B cell (primary cell): ENCODE measurements at regions not wholly inside any gene's neighbourhood (a gene's known extent, or its start where the extent isn't known, plus 50 kb on each side); places are given as distances from the start of the nearest gene placed in this dataset.

Source experiments
- ATAC-seq: fragments of 200-7000 bp; cut with Tn5 transposase; one replicate; pipeline ENCODE4 v1.10.0; 2021; ENCODE audit warnings: low read depth, mild to moderate bottlenecking, moderate number of reproducible peaks, moderate library complexity
- CTCF ChIA-PET: fragments of 350-600 bp; sonication (Branson Sonifier 250); formaldehyde crosslinking; loops from one replicate; lab custom pipeline; 2021; ENCODE audit warnings: antibody characterized with exemption, inconsistent platforms; lab: Charles Lee
- POLR2A ChIA-PET: fragments of 350-600 bp; sonication (Branson Sonifier 250); formaldehyde crosslinking; loops from one replicate; lab custom pipeline; 2021; ENCODE audit warnings: antibody characterized with exemption; lab: Charles Lee
- DNase-seq: peaks from one replicate; pipeline ENCODE4 v3.0.0; 2013
- H2AFZ ChIP-seq: 2 replicates; pipeline ENCODE4 v1.6.1; 2012; ENCODE audit warnings: mild to moderate bottlenecking, low read depth, low read length; ENCODE audit not compliant: insufficient read depth, poor library complexity, severe bottlenecking
- H3K27ac ChIP-seq, 2 donors: 1 replicate in 1 of 2; 2 replicates in 1 of 2; pipeline ENCODE4 v1.5.1; 2012 to 2013; ENCODE audit warnings: low read length in 2 of 2, mild to moderate bottlenecking in 2 of 2, moderate library complexity in 1 of 2
- H3K27me3 ChIP-seq, 4 experiments: fragments of 200-600 bp in 1 of 4; sonication (generic) in 1 of 4; replicated peaks in 1 of 4; 1 replicate in 2 of 4; 2 replicates in 2 of 4; pipeline versions ENCODE4 v1.6.1 to v1.7.0; 2013 to 2016; ENCODE audit warnings: low read length in 3 of 4, mild to moderate bottlenecking in 2 of 4, mixed read lengths in 1 of 4, moderate library complexity in 1 of 4; ENCODE audit not compliant: insufficient read depth in 4 of 4, control insufficient read depth in 3 of 4; ENCODE audit errors: control extremely low read depth in 1 of 4
- H3K36me3 ChIP-seq, 2 experiments: replicated peaks in 1 of 2; 1 replicate in 1 of 2; 2 replicates in 1 of 2; pipeline versions ENCODE4 v1.6.1 to v1.7.1; 2013; ENCODE audit warnings: low read length in 1 of 2; ENCODE audit not compliant: insufficient read depth in 2 of 2, control insufficient read depth in 1 of 2; ENCODE audit errors: control extremely low read depth in 1 of 2, extremely low read depth in 1 of 2
- H3K4me1 ChIP-seq, 2 donors: fragments of 200-600 bp in 1 of 2; sonication (generic) in 1 of 2; 1 replicate in 1 of 2; 2 replicates in 1 of 2; pipeline versions ENCODE4 v1.5.1 to v1.6.1; 2013 to 2017; ENCODE audit warnings: low read length in 2 of 2; ENCODE audit not compliant: control insufficient read depth in 2 of 2, insufficient read depth in 2 of 2
- H3K4me2 ChIP-seq: replicated peaks from 2 replicates; pipeline ENCODE3; 2012; ENCODE audit warnings: mild to moderate bottlenecking, low read depth, low read length; ENCODE audit not compliant: poor library complexity, severe bottlenecking
- H3K4me3 ChIP-seq, 5 experiments: fragments of 200-600 bp in 1 of 5; sonication (generic) in 1 of 5; 1 replicate in 3 of 5; 2 replicates in 2 of 5; pipeline versions ENCODE4 v1.5.1 to v1.7.0; 2011 to 2016; ENCODE audit warnings: low read length in 4 of 5, mild to moderate bottlenecking in 4 of 5, low read depth in 2 of 5, control low read depth in 1 of 5, moderate library complexity in 1 of 5; ENCODE audit not compliant: insufficient read depth in 1 of 5; ENCODE audit errors: control extremely low read depth in 1 of 5, extremely low read depth in 1 of 5
- H3K79me2 ChIP-seq: fragments of 200-600 bp; sonication (generic); one replicate; pipeline ENCODE4 v1.6.0; 2016; ENCODE audit warnings: low read length; ENCODE audit not compliant: control insufficient read depth, insufficient read depth
- H3K9ac ChIP-seq: fragments of 200-600 bp; sonication (generic); 2 replicates; pipeline ENCODE4 v1.6.1; 2017; ENCODE audit warnings: mild to moderate bottlenecking, low read length, moderate library complexity
- H3K9me3 ChIP-seq, 3 donors: one replicate each; pipeline versions ENCODE4 v1.6.1 to v1.7.1; 2013; ENCODE audit warnings: low read length in 2 of 3; ENCODE audit not compliant: control insufficient read depth in 2 of 3, insufficient read depth in 1 of 3; ENCODE audit errors: control extremely low read depth in 1 of 3
- H4K20me1 ChIP-seq: 2 replicates; pipeline ENCODE4 v1.6.0; 2012; ENCODE audit warnings: mild to moderate bottlenecking, low read length; ENCODE audit not compliant: insufficient read depth, control insufficient read depth, poor library complexity, severe bottlenecking
- H3K27ac Mint-ChIP-seq: one replicate; pipeline ENCODE4 v1.8.0; 2021; ENCODE audit warnings: mixed read lengths
- H3K27me3 Mint-ChIP-seq: one replicate; pipeline ENCODE4 v1.8.0; 2021; ENCODE audit warnings: mixed read lengths
- H3K4me1 Mint-ChIP-seq: one replicate; pipeline ENCODE4 v1.8.0; 2021; ENCODE audit warnings: mixed read lengths
- H3K4me3 Mint-ChIP-seq: one replicate; pipeline ENCODE4 v1.8.0; 2021; ENCODE audit warnings: mixed read lengths
- H3K9me3 Mint-ChIP-seq: one replicate; pipeline ENCODE4 v1.8.0; 2022; ENCODE audit warnings: mixed read lengths; ENCODE audit not compliant: insufficient read depth
- CTCF ChIP-seq: fragments of 200-600 bp; IDR thresholded peaks from one replicate; pipeline ENCODE4 v1.8.0; 2022; ENCODE audit warnings: antibody characterized with exemption, mild to moderate bottlenecking
- EZH2 ChIP-seq: IDR thresholded peaks from 2 replicates; pipeline ENCODE4 v1.6.1; 2012; ENCODE audit warnings: borderline replicate concordance, low read depth, mild to moderate bottlenecking, moderate library complexity, low read length; ENCODE audit not compliant: insufficient read depth, poor library complexity, severe bottlenecking
- WGBS: methylation state at CpG from one replicate; pipeline ENCODE4 v1.1.5; 2013; ENCODE audit warnings: missing lambda C conversion rate; ENCODE audit not compliant: insufficient coverage; 5-methylcytosine and 5-hydroxymethylcytosine counted together
- intact Hi-C: fragments of 100-400 bp; cut with micrococcal nuclease; formaldehyde crosslinking; loops from one replicate; pipeline ENCODE4 v1.10.0; 2022

GRCh38 chr7:98459529-98459928 lies 58.6 kb upstream of the BAIAP2L1 start:
- no peak overlapping the region for H3K27ac Mint-ChIP-seq
- H3K4me3 ChIP-seq = no peak overlapping the region

More at GRCh38 chr7:98459529-98459928, 58.6 kb upstream of the BAIAP2L1 start:
- 81% methylated on average over 4 of the region's 4 CpGs for WGBS
- no peaks in the 10 kb centered on the region for H3K27me3 Mint-ChIP-seq
- Histone ChIP-seq H4K20me1 (no peaks in the 10 kb centered on the region), H2AFZ (no peak overlapping the region), H3K27me3 (no peaks in the 10 kb centered on the region), H3K4me2 (no peak overlapping the region), H3K9ac (no peak overlapping the region), H3K36me3 (no peaks in the 10 kb centered on the region), H3K9me3 (peaks cover 0 to 8% (median 0%) of the 10 kb centered on the region in 3 donors), H3K4me1 (no peaks in the 10 kb centered on the region), H3K79me2 (no peaks in the 10 kb centered on the region), H3K27ac (no peak overlapping the region)
- H3K4me1 Mint-ChIP-seq = no peaks in the 10 kb centered on the region
- TF ChIP-seq CTCF (no peak), EZH2 (no peak)
- H3K9me3 Mint-ChIP-seq = no peaks in the 10 kb centered on the region
- CTCF ChIA-PET = no interaction called here
- DNase-seq (no peak), ATAC-seq (no peak)
- POLR2A ChIA-PET = no interaction called here
- intact Hi-C loops = no loop called here
- no peak overlapping the region for H3K4me3 Mint-ChIP-seq
